Right lobe of liver (tissue), 4 donors: ENCODE measurements at regions not wholly inside any gene's neighbourhood (a gene's known extent, or its start where the extent isn't known, plus 50 kb on each side); places are given as distances from the start of the nearest gene placed in this dataset.

Experiments
- POLR2A ChIP-seq: fragments of 450-650 bp; IDR thresholded peaks from one replicate; pipeline ENCODE4 v1.6.1; 2017; ENCODE audit warnings: antibody characterized with exemption, mild to moderate bottlenecking
- TF ChIP-seq, protein P1 (sequence below), 4 donors: fragments of 200-600 bp in 3 of 4; fragments of 450-650 bp in 1 of 4; IDR thresholded peaks; one replicate each; pipeline versions ENCODE4 v1.5.1 to v1.8.0; 2016 to 2022; ENCODE audit warnings: antibody characterized with exemption in 4 of 4, mild to moderate bottlenecking in 2 of 4
- donor health status: DM: no; HTN: no; CAD: no.
- donor health status: DM: no; HTN: no; CAD: no.
- donor health status: DM: no; HTN: yes; CAD: no.

DNA sequence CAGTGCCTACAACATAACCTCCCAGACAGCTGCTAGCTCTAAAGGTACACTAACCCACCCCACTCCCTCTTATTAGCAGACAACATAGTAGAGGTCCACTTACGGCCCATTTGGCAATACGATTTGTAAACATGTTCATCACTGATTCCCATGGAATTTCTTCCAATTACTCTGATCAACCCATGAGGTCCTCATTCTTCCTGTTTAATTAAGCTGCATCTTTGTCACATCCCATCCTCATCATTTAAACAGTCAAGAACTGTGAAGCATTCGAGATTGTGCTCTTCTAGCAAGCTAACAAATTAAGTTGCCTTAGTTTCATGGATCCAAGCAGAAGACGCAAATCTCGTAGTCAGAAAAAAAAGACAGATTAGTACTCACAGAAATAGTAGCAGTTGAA lies 622.2 kb upstream of the VSTM2A start:
- TF ChIP-seq POLR2A: no peak
- TF ChIP-seq, protein P1, sequence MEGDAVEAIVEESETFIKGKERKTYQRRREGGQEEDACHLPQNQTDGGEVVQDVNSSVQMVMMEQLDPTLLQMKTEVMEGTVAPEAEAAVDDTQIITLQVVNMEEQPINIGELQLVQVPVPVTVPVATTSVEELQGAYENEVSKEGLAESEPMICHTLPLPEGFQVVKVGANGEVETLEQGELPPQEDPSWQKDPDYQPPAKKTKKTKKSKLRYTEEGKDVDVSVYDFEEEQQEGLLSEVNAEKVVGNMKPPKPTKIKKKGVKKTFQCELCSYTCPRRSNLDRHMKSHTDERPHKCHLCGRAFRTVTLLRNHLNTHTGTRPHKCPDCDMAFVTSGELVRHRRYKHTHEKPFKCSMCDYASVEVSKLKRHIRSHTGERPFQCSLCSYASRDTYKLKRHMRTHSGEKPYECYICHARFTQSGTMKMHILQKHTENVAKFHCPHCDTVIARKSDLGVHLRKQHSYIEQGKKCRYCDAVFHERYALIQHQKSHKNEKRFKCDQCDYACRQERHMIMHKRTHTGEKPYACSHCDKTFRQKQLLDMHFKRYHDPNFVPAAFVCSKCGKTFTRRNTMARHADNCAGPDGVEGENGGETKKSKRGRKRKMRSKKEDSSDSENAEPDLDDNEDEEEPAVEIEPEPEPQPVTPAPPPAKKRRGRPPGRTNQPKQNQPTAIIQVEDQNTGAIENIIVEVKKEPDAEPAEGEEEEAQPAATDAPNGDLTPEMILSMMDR (IDR thresholded peaks at IDR 0.05): no peak
